ENCODE measurements at regions not wholly inside any gene's neighbourhood (a gene's known extent, or its start where the extent isn't known, plus 50 kb on each side); places are given as distances from the start of the nearest gene placed in this dataset.

DNA sequence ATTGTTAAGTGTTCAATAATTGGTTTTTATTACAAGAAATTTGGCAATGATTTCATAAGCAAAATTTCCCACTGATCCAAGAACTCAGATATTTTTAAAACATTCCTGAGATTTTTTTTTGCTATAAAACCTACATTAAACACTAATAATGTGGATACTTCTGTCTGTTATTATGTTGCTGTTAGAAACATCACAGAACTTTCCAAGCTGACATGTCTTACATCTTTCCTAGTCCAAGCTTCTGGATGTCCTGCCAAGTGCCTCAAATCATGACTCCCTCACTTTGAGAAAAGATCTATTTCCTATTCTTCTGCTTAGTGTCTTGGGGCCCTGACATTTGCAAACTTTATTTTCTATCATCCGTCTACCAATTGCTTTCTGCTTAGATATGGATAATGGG is 110.8 kb downstream of the RFPL4B start:
- TF ChIP-seq, protein P1, sequence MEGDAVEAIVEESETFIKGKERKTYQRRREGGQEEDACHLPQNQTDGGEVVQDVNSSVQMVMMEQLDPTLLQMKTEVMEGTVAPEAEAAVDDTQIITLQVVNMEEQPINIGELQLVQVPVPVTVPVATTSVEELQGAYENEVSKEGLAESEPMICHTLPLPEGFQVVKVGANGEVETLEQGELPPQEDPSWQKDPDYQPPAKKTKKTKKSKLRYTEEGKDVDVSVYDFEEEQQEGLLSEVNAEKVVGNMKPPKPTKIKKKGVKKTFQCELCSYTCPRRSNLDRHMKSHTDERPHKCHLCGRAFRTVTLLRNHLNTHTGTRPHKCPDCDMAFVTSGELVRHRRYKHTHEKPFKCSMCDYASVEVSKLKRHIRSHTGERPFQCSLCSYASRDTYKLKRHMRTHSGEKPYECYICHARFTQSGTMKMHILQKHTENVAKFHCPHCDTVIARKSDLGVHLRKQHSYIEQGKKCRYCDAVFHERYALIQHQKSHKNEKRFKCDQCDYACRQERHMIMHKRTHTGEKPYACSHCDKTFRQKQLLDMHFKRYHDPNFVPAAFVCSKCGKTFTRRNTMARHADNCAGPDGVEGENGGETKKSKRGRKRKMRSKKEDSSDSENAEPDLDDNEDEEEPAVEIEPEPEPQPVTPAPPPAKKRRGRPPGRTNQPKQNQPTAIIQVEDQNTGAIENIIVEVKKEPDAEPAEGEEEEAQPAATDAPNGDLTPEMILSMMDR (IDR thresholded peaks at IDR 0.05; ENCODE audit: extremely low read depth, insufficient read depth, missing control alignments): no peak
- DNase-seq (ENCODE audit: low spot score): no peak
- in situ Hi-C loops (cut with MboI; ENCODE audit: low pct_unique_long_range_greater_than_20kb, low sequenced_read_pairs, unreplicated experiment): no loop called here

DNA sequence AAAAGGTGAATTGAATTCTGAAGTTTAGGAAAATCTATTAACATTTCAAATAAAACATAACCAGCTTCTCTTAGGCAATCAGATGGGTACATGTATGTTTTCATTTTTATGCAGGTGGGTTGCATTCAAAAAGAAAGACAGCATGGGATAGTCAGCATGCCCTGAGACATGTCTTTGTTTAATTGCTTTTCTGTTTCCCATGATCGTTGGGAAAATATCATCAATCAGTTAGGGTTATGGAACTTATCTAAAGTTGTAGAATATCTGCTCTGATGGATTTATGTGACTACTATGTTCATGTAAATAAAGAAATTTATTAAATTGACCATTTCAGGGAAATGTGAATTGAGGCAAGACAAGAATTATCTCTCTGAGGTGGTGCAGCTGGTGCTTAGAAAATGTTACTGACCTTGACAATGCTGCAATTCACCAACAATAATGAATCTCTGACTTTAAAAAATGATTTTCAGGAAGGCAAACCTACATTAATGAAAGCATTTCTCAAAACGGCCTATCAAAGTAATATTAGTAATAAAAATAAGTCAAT is 112.7 kb downstream of the RFPL4B start:
- in situ Hi-C loops (cut with MboI; ENCODE audit: low pct_unique_long_range_greater_than_20kb, low sequenced_read_pairs, unreplicated experiment): no loop called here
- DNase-seq (ENCODE audit: low spot score): no peak
- TF ChIP-seq, protein P1 (IDR thresholded peaks at IDR 0.05; ENCODE audit: extremely low read depth, insufficient read depth, missing control alignments): no peak

DNA sequence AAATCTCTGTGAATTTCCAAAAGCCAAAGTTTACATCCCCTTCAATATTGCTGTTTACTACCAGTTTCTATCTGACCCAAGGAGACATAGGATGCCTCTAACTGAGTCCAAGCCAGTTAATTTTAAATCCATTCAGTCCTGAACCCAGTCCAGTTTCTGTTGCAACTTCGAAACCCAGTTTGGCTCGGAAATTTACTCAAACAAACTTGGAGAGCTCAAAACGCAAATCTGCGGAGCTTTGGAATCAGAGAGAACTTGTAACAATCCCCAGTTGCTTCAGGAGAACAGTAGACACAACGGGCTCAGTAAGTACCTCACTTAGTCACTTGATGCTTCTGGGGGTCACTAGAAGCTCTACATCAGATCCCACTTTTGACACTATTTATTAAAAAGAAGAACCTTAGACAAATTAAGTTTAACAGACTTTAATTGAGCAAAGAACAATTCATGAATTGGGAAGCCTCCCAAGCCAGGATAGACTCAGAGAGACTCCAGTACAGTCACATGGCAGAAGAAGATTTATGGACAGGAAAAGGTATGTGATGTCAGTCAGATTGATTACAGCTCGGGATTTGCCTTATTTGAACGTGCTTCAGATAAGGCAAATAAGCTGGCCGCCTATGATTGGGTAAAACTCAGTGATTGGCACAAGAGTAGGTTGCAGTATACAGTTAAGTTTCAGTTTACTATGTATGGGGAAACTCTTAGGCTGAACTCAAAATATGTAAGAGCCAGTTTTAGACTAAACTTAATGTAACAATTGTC is 118.0 kb downstream of the RFPL4B start:
- TF ChIP-seq, protein P1 (IDR thresholded peaks at IDR 0.05; ENCODE audit: extremely low read depth, insufficient read depth, missing control alignments): no peak
- no peak for DNase-seq (ENCODE audit: low spot score)
- in situ Hi-C loops (cut with MboI; ENCODE audit: low pct_unique_long_range_greater_than_20kb, low sequenced_read_pairs, unreplicated experiment): no loop called here

DNA sequence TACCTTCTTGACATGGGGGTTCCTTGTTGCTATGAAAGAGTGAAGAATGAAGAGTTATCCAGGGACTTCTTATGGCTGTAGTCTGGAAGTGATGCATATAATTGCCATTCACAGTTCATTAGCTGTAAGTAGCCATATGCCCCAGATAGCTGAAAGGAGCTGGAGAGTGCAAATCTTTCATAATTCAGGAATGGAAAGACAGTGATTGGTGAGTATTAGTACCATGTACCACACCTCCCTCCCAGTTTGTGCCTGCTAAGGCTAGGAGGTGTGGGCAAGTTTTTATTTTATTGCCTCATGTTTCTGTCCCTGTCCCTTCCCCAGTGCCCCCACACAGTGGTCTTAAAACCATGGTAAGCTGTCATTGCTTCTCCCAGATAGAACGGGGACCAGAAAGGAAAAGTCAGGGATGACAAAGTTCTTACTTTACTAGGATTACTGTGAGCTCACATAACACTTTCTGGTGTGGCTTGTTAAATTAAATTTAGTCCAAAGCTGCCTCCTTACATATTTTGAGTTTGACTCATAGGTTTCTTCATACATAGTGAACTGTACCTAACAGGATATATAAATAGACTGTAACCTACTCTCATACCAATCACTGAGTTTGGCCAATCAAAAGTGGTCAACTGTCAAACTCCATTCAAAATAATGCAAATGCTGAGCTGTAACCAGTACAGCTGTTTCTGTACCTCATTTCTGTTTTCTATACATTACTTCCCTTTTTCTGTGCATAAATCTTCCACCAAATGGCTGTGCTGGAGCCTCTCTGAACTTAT is 119.4 kb downstream of the RFPL4B start:
- in situ Hi-C loops (cut with MboI; ENCODE audit: low pct_unique_long_range_greater_than_20kb, low sequenced_read_pairs, unreplicated experiment): no loop called here
- no peak for DNase-seq (ENCODE audit: low spot score)
- TF ChIP-seq, protein P1 (IDR thresholded peaks at IDR 0.05; ENCODE audit: extremely low read depth, insufficient read depth, missing control alignments): no peak

DNA sequence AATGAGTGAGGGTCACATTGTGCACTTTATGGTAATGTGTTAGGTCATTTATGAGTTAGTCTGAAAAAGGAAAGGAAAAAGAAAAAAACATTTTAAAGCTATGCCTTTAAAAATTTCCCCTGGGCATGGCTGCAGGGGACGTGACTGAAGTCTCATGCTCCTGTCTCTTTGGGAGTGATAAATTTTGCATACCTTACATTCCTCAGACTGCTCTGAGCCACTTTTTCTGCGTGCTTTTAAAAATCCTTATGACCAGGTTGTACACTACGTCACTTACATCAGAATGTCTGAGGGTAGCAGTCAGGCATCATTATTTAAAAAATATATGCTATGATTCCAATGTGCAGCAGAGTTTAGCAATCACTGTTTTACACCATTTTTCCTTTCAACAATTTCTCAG is 121.2 kb downstream of the RFPL4B start:
- no peak for DNase-seq (ENCODE audit: low spot score)
- in situ Hi-C loops (cut with MboI; ENCODE audit: low pct_unique_long_range_greater_than_20kb, low sequenced_read_pairs, unreplicated experiment): no loop called here
- TF ChIP-seq, protein P1 (IDR thresholded peaks at IDR 0.05; ENCODE audit: extremely low read depth, insufficient read depth, missing control alignments): no peak

DNA sequence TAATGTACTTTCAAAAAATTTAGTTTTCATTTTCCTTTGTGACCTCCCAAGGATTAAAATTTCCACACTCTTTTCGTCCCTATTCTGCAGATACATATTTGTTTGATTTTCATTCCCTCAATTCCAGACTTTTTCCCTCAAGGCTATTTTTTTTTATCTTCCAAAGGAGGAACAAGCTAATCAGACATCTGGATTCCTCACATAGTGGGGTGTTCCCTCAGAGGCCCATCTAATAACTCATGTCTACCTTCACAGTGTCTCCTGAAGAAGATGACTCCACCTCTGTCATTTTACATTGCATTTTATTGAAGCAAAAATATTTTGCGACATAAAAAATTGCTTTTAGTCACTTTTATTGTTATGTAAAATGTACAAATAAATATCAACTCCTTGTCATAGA is 122.2 kb downstream of the RFPL4B start:
- DNase-seq (ENCODE audit: low spot score): no peak
- in situ Hi-C loops (cut with MboI; ENCODE audit: low pct_unique_long_range_greater_than_20kb, low sequenced_read_pairs, unreplicated experiment): no loop called here
- TF ChIP-seq, protein P1 (IDR thresholded peaks at IDR 0.05; ENCODE audit: extremely low read depth, insufficient read depth, missing control alignments): no peak
